GM18507 (cell line): ENCODE measurements at regions not wholly inside any gene's neighbourhood (a gene's known extent, or its start where the extent isn't known, plus 50 kb on each side); places are given as distances from the start of the nearest gene placed in this dataset.
A peak's percentile ranks its signal among the peaks of the same experiment; 100 is the strongest.

ENCODE experiments used
- DNase-seq: peaks from one replicate; pipeline ENCODE4 v3.0.0; 2011; ENCODE audit warnings: low read depth; ENCODE audit not compliant: insufficient read length; ENCODE audit errors: extremely low spot score
- FAIRE-seq: peaks from 2 replicates; lab custom pipeline; 2011; peaks lifted over from hg19 to GRCh38; lab: Jason Lieb, UNC

DNA sequence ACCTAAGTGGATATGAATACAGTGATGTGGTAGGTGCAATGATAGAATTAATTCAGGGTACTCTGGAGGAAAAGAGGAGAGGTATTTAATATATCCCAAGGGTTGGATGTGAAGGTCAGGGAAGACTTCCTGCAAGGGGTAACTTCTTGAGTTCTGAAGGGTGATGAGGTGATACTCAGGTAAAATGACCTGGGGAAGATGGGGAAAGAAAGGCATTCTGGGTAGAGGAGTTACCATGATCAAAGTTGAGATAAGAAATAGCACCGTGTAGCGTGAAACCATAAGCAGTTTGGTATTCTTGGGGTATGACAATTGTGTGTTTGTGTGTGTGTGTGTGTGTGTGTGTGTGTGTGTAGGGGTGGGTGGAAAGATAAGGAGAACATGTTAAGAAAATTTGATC lies 270.4 kb upstream of the LCORL start:
- no peak for FAIRE-seq
- no peak for DNase-seq

DNA sequence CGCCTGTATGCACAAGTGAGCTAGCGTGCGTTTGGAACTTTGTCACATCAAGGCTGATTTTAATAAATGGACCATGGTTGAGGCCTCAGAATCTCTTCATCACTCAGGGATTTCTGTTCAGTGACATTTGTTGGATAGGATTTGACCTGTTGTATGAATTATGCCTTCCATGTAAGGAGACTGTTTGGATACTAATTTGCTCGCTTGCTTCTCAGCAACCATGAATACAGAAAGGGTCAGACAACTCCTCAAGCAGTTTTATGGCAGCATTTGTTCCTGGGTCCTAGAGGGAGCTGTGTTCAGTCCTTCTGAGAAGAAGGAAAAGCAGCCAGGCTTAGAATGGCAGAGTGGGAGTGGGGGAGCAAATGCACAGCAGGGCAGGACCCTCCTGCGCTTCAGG lies 269.7 kb upstream of the LCORL start:
- no peak for DNase-seq
- FAIRE-seq, result no peak

DNA sequence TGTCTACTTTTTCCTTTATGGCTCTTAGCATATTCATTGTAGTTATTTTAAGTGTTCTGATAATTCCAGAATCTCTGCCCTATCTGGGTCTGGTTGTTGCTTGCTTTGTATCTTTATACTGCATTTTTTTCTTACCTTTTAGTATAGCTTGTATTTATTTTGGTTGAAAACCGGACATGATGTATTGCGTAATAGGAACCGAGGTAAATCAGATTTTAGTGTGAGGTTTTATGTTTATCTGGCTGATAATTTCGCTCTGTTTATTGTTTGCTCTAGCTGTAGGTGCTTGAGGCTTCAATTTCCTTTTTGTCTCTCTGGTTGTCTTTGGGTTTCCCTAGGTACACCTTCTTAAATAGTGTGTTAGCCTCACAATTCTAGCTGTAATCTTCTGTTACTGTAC lies 263.8 kb upstream of the LCORL start:
- no peak for FAIRE-seq
- no peak for DNase-seq

DNA sequence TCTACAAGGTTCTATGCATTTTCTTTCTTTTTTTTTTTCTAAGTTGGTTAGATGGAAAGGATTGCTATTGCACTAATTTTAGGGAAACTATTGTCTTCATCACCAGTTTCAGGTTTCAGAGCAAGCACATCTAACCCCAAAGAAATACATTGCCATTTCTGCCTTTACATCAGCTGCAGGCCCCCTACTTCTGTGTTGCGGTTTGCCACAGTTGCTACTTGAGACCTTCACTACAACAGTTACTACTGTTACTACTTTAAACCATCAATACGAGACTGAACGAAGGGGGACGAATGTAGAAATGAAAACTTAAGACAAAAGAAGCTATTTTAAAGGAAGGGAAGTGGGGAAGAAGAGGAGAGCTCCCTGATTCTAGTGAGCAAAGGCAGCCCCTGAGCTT lies 256.7 kb upstream of the LCORL start:
- FAIRE-seq (no peak), DNase-seq (no peak)

DNA sequence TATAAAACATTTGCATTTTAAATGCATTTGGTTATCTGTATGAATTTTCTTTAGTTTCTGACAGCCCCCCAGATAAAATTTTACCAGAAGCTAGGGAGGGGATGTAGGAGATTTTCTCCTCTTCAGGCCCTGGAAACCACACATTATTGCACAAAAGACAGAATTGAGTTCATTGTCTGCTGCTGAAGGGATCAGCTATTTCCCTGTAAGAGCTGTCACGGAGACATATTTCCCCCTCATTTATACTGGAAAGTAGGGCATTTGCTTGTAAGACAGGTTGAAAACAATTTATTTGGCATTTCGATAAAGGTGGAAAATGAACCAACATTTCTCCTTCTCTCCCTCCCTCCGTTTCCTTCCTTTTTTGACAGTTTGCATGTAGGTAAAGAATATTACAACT lies 241.3 kb upstream of the LCORL start:
- DNase-seq, result no peak
- no peak for FAIRE-seq

DNA sequence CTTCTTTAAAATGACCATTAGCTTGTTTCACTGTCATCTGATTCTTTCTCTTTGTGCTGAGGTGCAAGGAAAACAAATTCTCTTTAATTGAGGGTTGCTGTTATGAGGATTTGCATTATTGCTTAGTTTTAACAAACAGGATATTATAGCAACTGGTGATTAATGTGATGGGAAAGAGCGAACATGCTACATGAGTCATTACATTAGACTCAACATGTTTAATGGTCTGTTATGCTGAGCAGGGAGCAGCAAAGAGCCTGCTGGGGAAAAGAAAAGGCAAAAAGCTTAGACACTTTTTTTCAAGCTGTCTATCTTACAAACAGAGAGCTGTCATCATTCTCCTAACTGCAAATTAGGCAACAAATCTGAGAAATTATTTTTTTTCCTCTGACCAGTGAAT lies 230.5 kb upstream of the LCORL start:
- FAIRE-seq (no peak), DNase-seq (no peak)

DNA sequence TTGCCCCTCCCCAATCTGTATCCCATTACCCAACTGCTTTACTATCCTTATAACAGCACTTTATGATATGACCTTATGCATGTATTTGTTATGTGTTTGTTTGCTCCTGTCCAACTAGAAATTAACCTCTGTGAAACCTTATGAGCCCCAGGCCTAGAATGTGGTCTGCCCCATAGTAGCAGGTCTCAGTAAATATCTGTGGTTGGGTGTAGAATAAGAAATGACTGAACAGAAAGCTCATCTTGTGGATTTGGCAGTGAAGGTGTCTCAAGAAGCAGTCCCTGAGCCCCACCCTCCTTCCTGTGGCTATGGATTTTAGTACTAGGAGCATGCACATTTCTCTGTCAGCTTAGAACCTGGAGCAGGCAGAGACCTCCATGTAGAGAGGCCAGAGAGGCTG lies 229.0 kb upstream of the LCORL start:
- DNase-seq (no peak), FAIRE-seq (no peak)

DNA sequence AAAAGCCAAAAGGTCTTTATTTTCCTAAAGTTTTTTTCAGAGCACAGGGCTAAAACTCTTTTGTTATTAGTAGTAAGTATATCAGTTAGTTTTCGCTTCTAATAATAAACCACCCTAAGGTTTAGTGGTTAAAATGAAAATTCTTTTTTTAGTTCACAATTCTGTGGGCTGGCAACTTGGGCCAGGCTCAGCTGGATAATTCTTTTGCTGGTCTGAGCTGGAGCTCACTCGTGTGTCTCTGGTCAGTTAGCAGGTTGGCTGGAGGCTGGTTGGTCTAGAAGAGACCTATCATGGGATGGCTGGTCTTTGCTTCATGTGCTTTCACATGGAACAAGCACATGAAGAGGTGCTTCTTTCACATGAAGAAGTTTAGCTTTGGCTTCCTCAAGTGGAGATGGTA lies 227.1 kb upstream of the LCORL start:
- DNase-seq (no peak), FAIRE-seq (no peak)

DNA sequence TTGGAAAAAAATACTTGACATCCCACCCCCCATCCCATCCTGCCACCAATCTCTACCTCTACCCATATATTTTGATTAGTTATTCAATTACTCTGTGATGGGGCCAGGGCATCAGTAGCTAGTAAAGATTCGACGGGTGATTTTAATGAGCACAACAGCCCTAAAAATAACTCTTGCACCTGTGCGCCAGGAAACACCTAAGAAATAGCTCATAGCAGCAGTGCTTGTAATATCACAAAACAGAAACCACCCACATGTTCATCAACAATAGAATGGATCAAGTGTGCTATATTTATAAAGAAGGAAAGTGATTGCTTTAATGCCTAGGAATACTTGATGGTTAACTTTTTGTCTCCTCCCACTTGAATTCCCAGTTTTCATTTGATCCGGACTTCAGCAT lies 225.6 kb upstream of the LCORL start:
- DNase-seq, result no peak
- no peak for FAIRE-seq

DNA sequence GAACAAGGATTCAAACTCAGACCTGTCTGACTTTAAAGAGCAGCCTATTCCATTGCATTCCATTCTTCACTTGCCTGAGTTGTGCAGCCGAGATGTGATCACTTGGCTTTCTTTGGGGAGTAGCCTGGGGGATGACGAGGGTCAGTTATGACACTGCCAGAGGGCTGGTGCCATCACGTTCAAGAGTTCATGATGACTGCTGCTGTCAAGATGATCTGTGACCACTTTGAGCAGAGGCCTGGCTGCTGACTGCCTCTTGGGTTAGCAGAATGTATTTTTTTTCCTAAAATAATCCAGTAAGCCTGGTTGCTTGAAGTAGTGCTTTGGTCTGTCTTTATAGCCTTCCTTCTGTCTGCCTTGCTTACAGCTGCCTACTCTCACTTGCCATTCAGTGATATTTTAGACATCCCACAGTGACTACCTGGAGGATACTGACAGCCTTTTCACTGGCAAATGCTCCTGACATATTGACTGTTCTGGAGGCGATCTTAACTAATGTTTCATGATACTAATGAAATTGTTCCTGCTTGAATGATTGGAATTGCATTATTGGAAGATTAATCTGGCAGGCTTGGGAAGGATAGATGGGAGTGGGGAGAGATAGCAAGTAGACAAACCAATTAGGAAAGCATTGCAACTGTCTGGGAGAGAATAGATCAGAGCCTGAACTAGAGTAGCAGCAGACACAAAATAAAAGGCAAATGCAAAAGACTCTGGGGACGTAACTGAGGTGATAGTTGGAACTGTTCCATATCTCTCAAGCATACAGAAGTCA lies 221.6 kb upstream of the LCORL start:
- DNase-seq, result no peak
- no peak for FAIRE-seq

DNA sequence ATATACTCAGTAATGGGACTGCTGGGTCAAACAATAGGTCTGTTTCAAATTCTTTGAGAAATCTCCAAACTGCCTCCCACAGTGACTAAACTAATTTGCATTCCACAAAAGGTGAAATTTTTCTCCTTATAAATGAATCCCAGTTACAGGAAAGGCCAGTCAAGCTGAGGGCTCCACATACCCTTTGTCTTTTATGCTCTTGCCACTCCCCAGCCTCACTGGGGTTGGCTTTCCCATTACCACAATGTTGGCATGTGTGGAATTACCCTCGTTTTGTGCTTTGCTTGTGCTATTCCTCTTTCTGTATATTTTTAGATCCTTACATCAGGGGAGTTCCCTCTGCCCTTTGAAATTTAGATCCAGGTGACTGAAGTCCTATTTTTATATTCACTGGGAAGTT lies 220.2 kb upstream of the LCORL start:
- FAIRE-seq (no peak), DNase-seq (no peak)

DNA sequence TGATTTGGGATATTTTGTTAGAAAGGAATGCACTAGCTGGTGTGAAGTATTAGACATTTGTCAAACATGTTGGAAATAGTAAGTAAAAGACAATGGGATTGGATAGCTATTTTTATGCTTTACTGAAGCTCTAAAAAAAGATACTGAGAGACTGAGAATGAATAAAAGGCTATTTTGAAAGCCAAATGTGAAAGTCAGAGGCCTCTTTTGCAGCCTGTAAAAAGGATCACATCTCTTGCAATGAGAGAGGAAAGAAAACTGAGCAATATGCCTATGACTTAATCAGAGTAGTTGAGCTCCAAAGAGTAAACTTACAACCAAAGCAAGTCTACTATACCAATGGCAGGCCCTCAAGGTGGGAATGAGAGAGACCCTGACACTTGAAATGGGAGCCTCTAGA lies 212.6 kb upstream of the LCORL start:
- no peak for DNase-seq
- FAIRE-seq, result no peak

DNA sequence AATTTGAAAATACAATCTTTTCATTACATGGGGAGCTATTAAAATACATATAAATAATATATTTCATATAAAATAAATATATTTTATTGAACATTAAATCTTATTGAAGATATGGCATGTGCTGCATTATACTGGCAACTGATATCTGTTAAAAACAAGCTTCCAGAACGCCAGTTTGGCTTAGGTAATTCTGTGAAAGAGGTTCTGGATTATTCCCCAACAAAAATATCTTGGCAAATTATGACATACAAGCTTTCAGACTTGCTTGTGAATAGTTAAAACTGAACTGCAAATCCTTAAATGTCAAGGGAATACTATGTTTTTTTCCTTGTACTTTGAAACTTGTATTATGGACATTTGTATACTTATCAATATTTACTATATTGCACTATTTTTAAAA lies 210.2 kb upstream of the LCORL start:
- DNase-seq, result no peak
- FAIRE-seq, result no peak

DNA sequence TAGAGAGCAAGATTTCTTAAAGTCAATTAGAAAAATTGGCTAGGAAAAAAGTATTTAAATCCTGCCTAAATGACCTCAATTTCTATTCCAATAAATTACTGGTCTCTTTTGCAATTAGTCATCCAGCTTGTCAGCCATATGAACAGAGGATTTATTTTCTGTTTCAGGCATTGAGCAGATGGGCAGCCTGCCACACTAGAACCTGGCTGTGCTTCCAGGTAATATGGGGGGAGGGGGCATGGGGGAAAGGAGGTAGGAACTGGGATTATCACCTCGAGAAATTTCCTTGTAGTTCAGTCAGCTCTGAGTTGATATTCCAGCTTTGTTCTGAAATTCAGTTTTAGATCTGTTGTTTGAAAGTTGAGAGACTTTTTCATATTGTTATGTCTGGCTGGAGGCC lies 206.3 kb upstream of the LCORL start:
- no peak for FAIRE-seq
- no peak for DNase-seq

DNA sequence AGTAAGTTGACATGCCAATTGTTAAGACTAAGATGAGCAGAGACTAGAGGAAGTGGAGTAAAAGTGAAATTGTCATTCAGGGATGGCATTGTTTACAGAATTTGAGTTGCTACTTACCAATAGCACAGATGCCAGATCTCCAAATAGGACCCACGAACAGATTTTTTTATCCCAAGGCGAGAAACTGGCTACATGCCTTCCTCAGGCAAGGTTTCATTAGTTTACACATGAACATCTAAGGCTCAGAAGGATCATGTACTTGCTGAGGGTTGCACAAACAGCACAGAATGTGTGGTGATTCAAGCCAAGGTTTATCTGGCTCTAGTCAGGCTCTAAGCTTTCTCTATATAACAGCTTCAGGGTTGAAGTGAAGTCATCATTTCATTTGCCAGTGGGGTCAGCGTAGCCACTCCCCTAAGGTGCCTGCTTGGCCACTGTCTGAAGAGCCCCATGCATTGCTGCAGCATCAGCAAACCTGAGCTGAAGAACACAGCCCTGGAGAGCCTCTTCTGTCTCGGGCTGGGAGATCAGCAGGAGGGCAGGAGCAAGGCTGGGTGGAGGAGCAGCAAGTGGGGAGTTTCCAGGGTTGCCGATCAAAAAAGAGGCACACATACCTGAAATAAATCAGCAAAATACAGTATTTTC lies 193.0 kb upstream of the LCORL start:
- FAIRE-seq, result peak; percentile 51
- DNase-seq, result no peak

DNA sequence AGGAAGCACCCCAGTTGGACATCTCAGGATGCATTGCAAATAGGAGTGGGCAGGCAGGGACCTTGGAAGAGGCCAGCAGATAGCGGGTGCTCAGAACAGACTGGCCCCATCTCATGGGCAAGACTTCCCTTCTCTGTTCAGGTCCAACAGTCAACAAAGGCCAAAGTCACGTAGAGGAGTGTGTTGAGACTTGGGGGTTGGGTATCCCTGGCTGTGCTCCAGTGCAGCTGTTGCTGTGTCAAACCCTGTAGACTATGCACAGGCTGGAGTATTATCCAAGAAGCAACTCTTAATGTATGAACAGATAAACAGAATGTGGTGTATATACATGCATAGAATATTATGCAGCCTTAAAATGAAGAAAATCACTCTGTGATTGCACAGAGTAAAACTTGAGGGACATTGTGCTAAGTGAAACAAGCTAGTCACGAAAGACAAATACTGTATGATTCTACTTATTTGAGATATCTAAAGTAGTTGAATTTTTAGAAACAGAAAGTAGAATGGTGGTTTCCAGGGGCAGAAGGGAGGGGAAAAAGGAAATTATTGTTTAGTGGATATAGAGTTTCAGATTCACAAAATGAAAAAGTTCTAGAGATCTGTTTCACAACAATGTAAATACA lies 192.1 kb upstream of the LCORL start:
- FAIRE-seq (no peak), DNase-seq (no peak)

DNA sequence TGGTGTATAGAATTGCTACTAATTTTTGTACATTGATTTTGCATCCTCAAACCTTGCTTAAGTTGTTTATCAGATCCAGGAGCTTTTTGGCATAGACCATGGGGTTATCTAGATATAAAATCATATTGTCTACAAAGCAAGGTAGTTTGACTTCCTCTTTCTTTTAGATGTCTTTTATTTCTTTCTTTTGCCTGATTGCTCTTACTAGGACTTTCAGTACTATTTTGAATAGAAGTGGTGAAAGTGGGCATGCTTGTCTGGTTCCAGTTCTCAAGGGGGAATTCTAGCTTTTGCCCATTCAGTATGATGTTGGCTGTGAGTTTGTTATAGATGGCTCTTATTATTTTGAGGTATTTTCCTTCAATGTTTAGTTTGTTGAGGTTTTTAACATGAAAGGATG lies 187.9 kb upstream of the LCORL start:
- no peak for DNase-seq
- FAIRE-seq, result peak; percentile 70

DNA sequence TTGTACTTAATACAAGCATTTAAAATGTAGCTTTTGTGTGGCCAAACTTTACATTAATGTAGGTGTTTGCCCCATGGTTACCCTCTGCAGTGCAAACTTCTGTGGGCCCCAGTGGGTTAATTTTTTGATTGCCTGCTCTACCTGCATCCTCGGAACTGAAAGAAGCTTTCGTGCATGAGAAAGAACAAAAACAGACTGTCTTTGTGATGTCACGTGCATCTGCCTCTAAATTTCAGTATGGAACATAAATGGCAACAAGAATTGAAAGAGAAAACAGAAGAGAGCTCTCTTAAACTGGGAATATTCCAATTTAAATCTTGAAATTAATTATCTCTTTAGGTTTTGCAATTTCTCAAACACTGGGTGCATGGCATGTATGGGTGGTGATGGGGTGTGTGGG lies 182.4 kb upstream of the LCORL start:
- FAIRE-seq (no peak), DNase-seq (no peak)

DNA sequence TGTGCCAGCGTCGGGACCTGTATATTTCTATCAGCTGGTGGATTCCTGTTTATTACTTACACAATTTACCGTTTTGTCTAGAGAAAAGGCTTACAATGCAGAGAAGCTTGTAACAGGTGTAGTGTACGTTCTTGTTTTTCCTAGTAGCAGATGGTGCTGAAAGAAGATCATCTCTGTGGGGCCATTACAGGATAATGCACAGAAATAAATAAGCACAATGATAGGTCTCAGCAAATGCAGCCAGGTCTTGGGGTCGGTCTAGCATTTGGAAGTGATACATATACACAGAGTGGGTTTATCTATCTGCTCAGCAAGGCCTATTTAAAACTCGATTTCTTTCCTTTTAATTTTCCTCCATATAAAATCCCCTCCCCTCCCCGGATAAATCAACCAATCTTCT lies 180.9 kb upstream of the LCORL start:
- FAIRE-seq, result no peak

DNA sequence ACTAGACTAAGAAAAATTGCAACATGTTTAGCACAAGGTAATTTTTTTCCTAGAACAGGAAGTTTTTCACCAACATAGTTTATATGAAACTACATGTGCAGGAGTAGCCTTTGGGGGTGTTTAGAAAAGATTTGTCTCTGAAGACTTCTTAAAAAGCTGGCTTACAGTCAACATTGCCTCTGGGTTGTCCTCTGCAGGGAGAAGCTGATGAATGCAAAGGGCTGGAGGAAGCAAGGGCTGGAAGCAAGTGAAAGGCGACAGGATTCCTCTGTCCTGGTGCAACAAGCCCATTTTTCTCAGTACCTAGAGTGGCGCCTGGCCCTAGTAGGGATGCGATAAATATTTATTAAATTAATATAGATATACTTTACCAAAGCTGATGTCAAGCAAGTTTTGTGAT lies 180.3 kb upstream of the LCORL start:
- FAIRE-seq (no peak), DNase-seq (no peak)

More for the DNA sequence above, 180.9 kb upstream of the LCORL start:
- DNase-seq, result no peak

DNA sequence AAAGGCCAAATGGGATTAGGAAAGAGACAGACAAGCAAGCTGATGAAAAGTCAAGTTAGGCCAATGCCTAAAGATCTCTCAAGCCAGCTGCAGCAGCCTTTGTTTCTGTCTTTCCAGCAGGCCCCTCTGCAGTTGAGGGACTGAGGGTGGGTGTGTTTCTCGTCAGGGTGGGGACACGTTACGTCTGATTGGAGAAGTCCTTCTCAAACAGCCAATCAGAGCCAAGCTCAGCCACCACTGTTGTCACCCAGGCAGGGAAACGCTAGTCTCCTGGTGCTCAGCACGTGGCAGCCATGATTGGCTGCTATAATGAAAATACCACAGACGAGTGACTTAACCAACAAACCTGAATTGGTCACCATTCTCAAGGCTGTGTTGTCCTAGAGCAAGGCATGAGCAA lies 177.1 kb upstream of the LCORL start:
- DNase-seq (no peak), FAIRE-seq (no peak)
